Progenitor cell of endocrine pancreas (in vitro differentiated cells): ENCODE measurements at regions not wholly inside any gene's neighbourhood (a gene's known extent, or its start where the extent isn't known, plus 50 kb on each side); places are given as distances from the start of the nearest gene placed in this dataset.
"Not testable (repeated sequence)": the region's sequence is repeated elsewhere in the genome, so short reads cannot be mapped to it uniquely, and the experiment has no call there.

ENCODE experiments used
- DNase-seq: peaks from one replicate; pipeline ENCODE4 v3.0.0; 2021; ENCODE audit warnings: low spot score; ENCODE audit not compliant: unreplicated experiment
- H3K27ac Mint-ChIP-seq: 2 replicates; pipeline ENCODE4 v1.8.0; 2021; ENCODE audit warnings: mild to moderate bottlenecking, moderate library complexity, mixed read lengths
- H3K27me3 Mint-ChIP-seq: 2 replicates; pipeline ENCODE4 v1.8.0; 2021; ENCODE audit warnings: mixed read lengths
- H3K36me3 Mint-ChIP-seq: 2 replicates; pipeline ENCODE4 v1.8.0; 2022; ENCODE audit warnings: mixed read lengths; ENCODE audit not compliant: insufficient read depth
- H3K4me1 Mint-ChIP-seq: 2 replicates; pipeline ENCODE4 v1.8.0; 2021; ENCODE audit warnings: low read depth, mixed read lengths
- H3K4me3 Mint-ChIP-seq: 2 replicates; pipeline ENCODE4 v1.8.0; 2021; ENCODE audit warnings: low read depth, mild to moderate bottlenecking, moderate library complexity, mixed read lengths
- H3K9me3 Mint-ChIP-seq: 2 replicates; pipeline ENCODE4 v1.8.0; 2021; ENCODE audit warnings: low read depth, mixed read lengths
- CTCF ChIP-seq: fragments of 200-600 bp; sonication (generic); IDR thresholded peaks from one replicate; pipeline ENCODE4 v1.5.0; 2021; ENCODE audit warnings: antibody characterized with exemption, mild to moderate bottlenecking; ENCODE audit not compliant: unreplicated experiment

GRCh38 chr21:43287111-43287760 lies 118.4 kb downstream of the CRYAA start:
- Mint-ChIP-seq H3K27me3 (no peaks in the 10 kb centered on the region), H3K27ac (no peak overlapping the region), H3K4me3 (no peak overlapping the region), H3K4me1 (peaks cover 15% of the 10 kb centered on the region), H3K36me3 (no peaks in the 10 kb centered on the region), H3K9me3 (no peaks in the 10 kb centered on the region)
- no peak for TF ChIP-seq CTCF
- DNase-seq, result no peak

- H3K4me3 Mint-ChIP-seq, result no peak overlapping the region
- no peak for TF ChIP-seq CTCF
- H3K27ac Mint-ChIP-seq, result no peak overlapping the region
- no peaks in the 10 kb centered on the region for H3K27me3 Mint-ChIP-seq
- no peaks in the 10 kb centered on the region for H3K9me3 Mint-ChIP-seq
- no peak for DNase-seq
- peaks cover 15% of the 10 kb centered on the region for H3K4me1 Mint-ChIP-seq
- no peaks in the 10 kb centered on the region for H3K36me3 Mint-ChIP-seq
Measured at GRCh38 chr21:43286196-43286595, 117.4 kb downstream of the CRYAA start.

GRCh38 chr21:43284700-43285099 lies 115.9 kb downstream of the CRYAA start:
- no peak for DNase-seq
- Mint-ChIP-seq H3K4me1 (peaks cover 15% of the 10 kb centered on the region), H3K27ac (no peak overlapping the region), H3K4me3 (no peak overlapping the region), H3K27me3 (no peaks in the 10 kb centered on the region), H3K9me3 (no peaks in the 10 kb centered on the region), H3K36me3 (no peaks in the 10 kb centered on the region)
- TF ChIP-seq CTCF, result no peak

- Mint-ChIP-seq H3K27me3 (no peaks in the 10 kb centered on the region), H3K9me3 (no peaks in the 10 kb centered on the region), H3K4me3 (no peak overlapping the region), H3K27ac (no peak overlapping the region), H3K36me3 (no peaks in the 10 kb centered on the region), H3K4me1 (peaks cover 15% of the 10 kb centered on the region)
- no peak for TF ChIP-seq CTCF
- DNase-seq, result no peak
Measured at GRCh38 chr21:43284238-43284637, 115.4 kb downstream of the CRYAA start.

- DNase-seq, H3K9me3 Mint-ChIP-seq, H3K27me3 Mint-ChIP-seq, H3K4me3 Mint-ChIP-seq, H3K27ac Mint-ChIP-seq, H3K36me3 Mint-ChIP-seq: not testable (repeated sequence)
- H3K4me1 Mint-ChIP-seq, result peaks cover 15% of the 10 kb centered on the region
Measured at GRCh38 chr21:43283925-43284221, 115.1 kb downstream of the CRYAA start.

- Mint-ChIP-seq H3K27ac (no peak overlapping the region), H3K9me3 (no peaks in the 10 kb centered on the region), H3K4me1 (peaks cover 10% of the 10 kb centered on the region), H3K4me3 (no peak overlapping the region), H3K27me3 (no peaks in the 10 kb centered on the region), H3K36me3 (no peaks in the 10 kb centered on the region)
- no peak for TF ChIP-seq CTCF
- DNase-seq, result no peak
Measured at GRCh38 chr21:43283136-43283924, 114.5 kb downstream of the CRYAA start.
